ENCODE measurements at regions not wholly inside any gene's neighbourhood (a gene's known extent, or its start where the extent isn't known, plus 50 kb on each side); places are given as distances from the start of the nearest gene placed in this dataset.
A peak's percentile ranks its signal among the peaks of the same experiment; 100 is the strongest.

GRCh38 chr2:240292035-240292574 is 143.4 kb upstream of the GPC1 start:
- H3K27ac Mint-ChIP-seq = peak overlapping the region in 2 of 3 experiments; percentile 24 to 61

GRCh38 chr2:240292619-240293525 is 142.6 kb upstream of the GPC1 start:
- TF ChIP-seq, protein P1, sequence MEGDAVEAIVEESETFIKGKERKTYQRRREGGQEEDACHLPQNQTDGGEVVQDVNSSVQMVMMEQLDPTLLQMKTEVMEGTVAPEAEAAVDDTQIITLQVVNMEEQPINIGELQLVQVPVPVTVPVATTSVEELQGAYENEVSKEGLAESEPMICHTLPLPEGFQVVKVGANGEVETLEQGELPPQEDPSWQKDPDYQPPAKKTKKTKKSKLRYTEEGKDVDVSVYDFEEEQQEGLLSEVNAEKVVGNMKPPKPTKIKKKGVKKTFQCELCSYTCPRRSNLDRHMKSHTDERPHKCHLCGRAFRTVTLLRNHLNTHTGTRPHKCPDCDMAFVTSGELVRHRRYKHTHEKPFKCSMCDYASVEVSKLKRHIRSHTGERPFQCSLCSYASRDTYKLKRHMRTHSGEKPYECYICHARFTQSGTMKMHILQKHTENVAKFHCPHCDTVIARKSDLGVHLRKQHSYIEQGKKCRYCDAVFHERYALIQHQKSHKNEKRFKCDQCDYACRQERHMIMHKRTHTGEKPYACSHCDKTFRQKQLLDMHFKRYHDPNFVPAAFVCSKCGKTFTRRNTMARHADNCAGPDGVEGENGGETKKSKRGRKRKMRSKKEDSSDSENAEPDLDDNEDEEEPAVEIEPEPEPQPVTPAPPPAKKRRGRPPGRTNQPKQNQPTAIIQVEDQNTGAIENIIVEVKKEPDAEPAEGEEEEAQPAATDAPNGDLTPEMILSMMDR (IDR thresholded peaks at IDR 0.05; ENCODE audit: unreplicated experiment in 3 of 3) = no peak
- Mint-ChIP-seq H3K4me1 (peaks cover 61% of the 10 kb centered on the region), H3K9me3 (no peaks in the 10 kb centered on the region)

More at GRCh38 chr2:240292035-240292574, 143.4 kb upstream of the GPC1 start:
- H3K4me3 Mint-ChIP-seq = no peak overlapping the region
- H3K9me3 Mint-ChIP-seq = no peaks in the 10 kb centered on the region
- TF ChIP-seq, protein P1 (IDR thresholded peaks at IDR 0.05; ENCODE audit: unreplicated experiment in 3 of 3) = no peak
- H3K4me1 Mint-ChIP-seq = peaks cover 57% of the 10 kb centered on the region
- peaks cover 21% of the 10 kb centered on the region for H3K27me3 Mint-ChIP-seq (ENCODE audit: low read depth)
- no peaks in the 10 kb centered on the region for H3K36me3 Mint-ChIP-seq (ENCODE audit: low read depth)

GRCh38 chr2:240293557-240294461 is 141.7 kb upstream of the GPC1 start:
- Mint-ChIP-seq H3K36me3 (ENCODE audit: low read depth) (no peaks in the 10 kb centered on the region), H3K9me3 (no peaks in the 10 kb centered on the region), H3K27me3 (ENCODE audit: low read depth) (peaks cover 22% of the 10 kb centered on the region), H3K4me1 (peaks cover 69% of the 10 kb centered on the region), H3K4me3 (no peak overlapping the region), H3K27ac (peak overlapping the region in 2 of 3 experiments; percentile 25 to 74)
- TF ChIP-seq, protein P1 (IDR thresholded peaks at IDR 0.05; ENCODE audit: unreplicated experiment in 3 of 3) = no peak

More at GRCh38 chr2:240292619-240293525, 142.6 kb upstream of the GPC1 start:
- Mint-ChIP-seq H3K36me3 (ENCODE audit: low read depth) (no peaks in the 10 kb centered on the region), H3K27me3 (ENCODE audit: low read depth) (peaks cover 22% of the 10 kb centered on the region), H3K27ac (peak overlapping the region in 2 of 3 experiments; percentile 24 to 61), H3K4me3 (peak overlapping the region in 1 of 3 experiments; percentile 39)

DNA sequence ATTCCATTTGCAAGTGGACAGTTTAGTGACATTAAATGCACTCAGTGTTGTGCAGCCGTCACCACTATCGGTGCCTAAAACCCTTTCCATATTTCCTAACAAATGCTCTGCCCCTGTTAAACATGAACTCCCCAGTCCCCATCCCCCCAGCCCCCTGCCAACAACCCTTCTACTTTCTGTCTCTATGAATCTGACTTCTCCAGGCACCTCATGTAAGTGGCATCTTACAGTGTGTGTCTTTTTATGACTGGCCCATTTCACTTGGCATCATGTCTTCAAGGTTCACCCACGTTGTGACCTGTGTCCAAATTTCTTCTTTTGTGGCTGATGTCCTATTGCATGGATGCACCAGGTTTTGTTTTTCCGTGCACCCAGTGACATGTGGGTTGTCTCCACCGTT is 140.9 kb upstream of the GPC1 start:
- TF ChIP-seq, protein P1 (IDR thresholded peaks at IDR 0.05; ENCODE audit: unreplicated experiment in 3 of 3) = no peak
- Mint-ChIP-seq H3K4me1 (peaks cover 69% of the 10 kb centered on the region), H3K9me3 (no peaks in the 10 kb centered on the region), H3K4me3 (no peak overlapping the region), H3K36me3 (ENCODE audit: low read depth) (no peaks in the 10 kb centered on the region), H3K27me3 (ENCODE audit: low read depth) (peaks cover 20% of the 10 kb centered on the region), H3K27ac (peak overlapping the region in 2 of 3 experiments; percentile 38 to 46)

DNA sequence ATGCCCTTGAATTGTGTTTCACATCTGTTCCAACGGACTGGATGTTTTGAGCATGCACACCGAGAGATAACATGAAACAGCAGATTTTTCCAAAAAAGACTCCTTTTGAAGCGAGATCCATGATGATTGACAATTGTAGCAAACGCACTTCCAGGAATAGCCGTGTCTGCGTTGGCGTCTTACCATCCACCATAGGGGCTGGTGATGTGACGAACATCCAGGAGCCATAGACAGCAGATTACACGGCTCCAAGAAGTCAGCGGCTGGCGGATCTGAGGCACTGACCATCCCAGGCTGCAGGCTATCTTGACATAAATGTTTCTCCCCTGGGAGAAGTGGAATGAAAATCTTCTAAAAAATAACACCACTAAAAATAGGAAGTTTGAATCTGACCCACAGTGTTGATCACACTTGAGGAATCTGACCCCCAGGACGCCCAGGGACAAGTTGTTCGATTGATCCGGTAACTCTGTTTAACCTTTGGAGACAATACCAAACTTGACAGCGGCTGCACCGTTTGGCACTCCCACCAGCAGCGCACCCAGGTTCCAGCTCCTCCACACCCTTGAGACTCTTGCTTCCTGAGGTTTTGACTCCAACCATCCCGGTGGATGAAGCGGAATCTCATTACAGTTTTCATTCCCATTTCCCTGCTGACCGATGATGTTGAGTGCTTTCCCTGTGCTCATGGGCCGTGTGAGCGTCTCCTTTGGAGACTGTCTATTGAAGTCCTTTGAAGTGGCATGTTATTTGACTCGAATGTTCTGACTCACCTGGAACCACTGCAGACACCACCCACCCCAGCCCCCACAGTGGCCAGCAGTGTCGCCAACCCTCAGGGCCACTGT is 140.0 kb upstream of the GPC1 start:
- peak overlapping the region in 1 of 3 experiments; percentile 13 for H3K4me3 Mint-ChIP-seq
- no peaks in the 10 kb centered on the region for H3K9me3 Mint-ChIP-seq
- H3K36me3 Mint-ChIP-seq (ENCODE audit: low read depth) = no peaks in the 10 kb centered on the region
- H3K4me1 Mint-ChIP-seq = peaks cover 75% of the 10 kb centered on the region
- H3K27me3 Mint-ChIP-seq (ENCODE audit: low read depth) = peaks cover 25% of the 10 kb centered on the region
- TF ChIP-seq, protein P1 (IDR thresholded peaks at IDR 0.05; ENCODE audit: unreplicated experiment in 3 of 3) = no peak
- peak overlapping the region in 2 of 3 experiments; percentile 38 to 57 for H3K27ac Mint-ChIP-seq
